Keratinocyte (primary cell): ENCODE measurements at regions not wholly inside any gene's neighbourhood (a gene's known extent, or its start where the extent isn't known, plus 50 kb on each side); places are given as distances from the start of the nearest gene placed in this dataset.

Source experiments
- EZH2 ChIP-seq: IDR thresholded peaks from one replicate; pipeline ENCODE4 v1.6.1; 2012; ENCODE audit warnings: inconsistent platforms, mild to moderate bottlenecking, low read length, moderate library complexity
- TF ChIP-seq, protein P1 (sequence below), 3 experiments: IDR thresholded peaks in 1 of 3; conservative IDR thresholded peaks in 1 of 3; optimal IDR thresholded peaks in 1 of 3; 2 replicates in 2 of 3; 3 replicates in 1 of 3; pipeline versions ENCODE3 to v1.5.1; 2011; ENCODE audit warnings: low read length in 3 of 3, mild to moderate bottlenecking in 3 of 3, moderate library complexity in 2 of 3, control low read depth in 1 of 3, inconsistent platforms in 1 of 3; ENCODE audit not compliant: insufficient read depth in 2 of 3; ENCODE audit errors: extremely low read depth in 1 of 3

DNA sequence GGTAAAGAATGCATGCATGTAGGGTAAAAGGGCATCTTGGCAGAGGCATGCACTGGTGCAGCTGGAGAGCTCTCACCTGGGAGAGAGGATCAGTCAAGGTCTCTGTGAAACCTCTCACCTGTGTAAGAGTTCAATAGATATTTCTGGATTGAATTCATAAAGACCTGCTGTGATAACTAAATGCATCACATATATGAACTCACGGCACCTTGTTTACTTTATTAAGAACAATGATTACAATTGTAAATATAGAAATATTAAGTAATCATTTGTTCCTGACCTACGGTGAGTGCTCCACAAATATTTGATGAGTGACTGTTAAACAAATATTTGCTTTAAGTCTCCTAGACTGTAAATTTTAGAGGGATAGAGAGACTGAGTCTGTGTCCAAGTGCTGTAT is 85.9 kb upstream of the PAQR3 start:
- TF ChIP-seq, protein P1, sequence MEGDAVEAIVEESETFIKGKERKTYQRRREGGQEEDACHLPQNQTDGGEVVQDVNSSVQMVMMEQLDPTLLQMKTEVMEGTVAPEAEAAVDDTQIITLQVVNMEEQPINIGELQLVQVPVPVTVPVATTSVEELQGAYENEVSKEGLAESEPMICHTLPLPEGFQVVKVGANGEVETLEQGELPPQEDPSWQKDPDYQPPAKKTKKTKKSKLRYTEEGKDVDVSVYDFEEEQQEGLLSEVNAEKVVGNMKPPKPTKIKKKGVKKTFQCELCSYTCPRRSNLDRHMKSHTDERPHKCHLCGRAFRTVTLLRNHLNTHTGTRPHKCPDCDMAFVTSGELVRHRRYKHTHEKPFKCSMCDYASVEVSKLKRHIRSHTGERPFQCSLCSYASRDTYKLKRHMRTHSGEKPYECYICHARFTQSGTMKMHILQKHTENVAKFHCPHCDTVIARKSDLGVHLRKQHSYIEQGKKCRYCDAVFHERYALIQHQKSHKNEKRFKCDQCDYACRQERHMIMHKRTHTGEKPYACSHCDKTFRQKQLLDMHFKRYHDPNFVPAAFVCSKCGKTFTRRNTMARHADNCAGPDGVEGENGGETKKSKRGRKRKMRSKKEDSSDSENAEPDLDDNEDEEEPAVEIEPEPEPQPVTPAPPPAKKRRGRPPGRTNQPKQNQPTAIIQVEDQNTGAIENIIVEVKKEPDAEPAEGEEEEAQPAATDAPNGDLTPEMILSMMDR (optimal IDR thresholded peaks at IDR 0.05 in 1 of 3, IDR thresholded peaks at IDR 0.05 in 1 of 3, conservative IDR thresholded peaks at IDR 0.05 in 1 of 3; ENCODE audit: extremely low read depth in 1 of 3, insufficient read depth in 2 of 3, low read length in 3 of 3): no peak
- TF ChIP-seq EZH2: no peak
